CD14-positive monocyte (primary cell): ENCODE measurements at regions not wholly inside any gene's neighbourhood (a gene's known extent, or its start where the extent isn't known, plus 50 kb on each side); places are given as distances from the start of the nearest gene placed in this dataset.

Experiments
- DNase-seq, 3 donors: peaks; one replicate each; pipeline ENCODE4 v3.0.0-alpha.2; 2011 to 2022
- H2AFZ ChIP-seq: 2 replicates; pipeline ENCODE4 v1.6.0; 2012; ENCODE audit warnings: mild to moderate bottlenecking, low read depth, low read length, inconsistent platforms; ENCODE audit not compliant: insufficient read depth, poor library complexity, severe bottlenecking
- H3K27ac ChIP-seq, 2 donors: 1 replicate in 1 of 2; 2 replicates in 1 of 2; pipeline ENCODE4 v1.5.1; 2012 to 2013; ENCODE audit warnings: low read length in 2 of 2, control low read depth in 1 of 2, inconsistent platforms in 1 of 2, low read depth in 1 of 2, mild to moderate bottlenecking in 1 of 2
- H3K27me3 ChIP-seq, 2 donors: one replicate each; pipeline versions ENCODE4 v1.6.0 to v1.6.1; 2011 to 2013; ENCODE audit warnings: low read length in 2 of 2; ENCODE audit not compliant: control insufficient read depth in 2 of 2, insufficient read depth in 2 of 2
- H3K36me3 ChIP-seq, 2 donors: replicated peaks in 1 of 2; 1 replicate in 1 of 2; 2 replicates in 1 of 2; pipeline versions ENCODE4 v1.5.1 to v1.6.1; 2012 to 2013; ENCODE audit warnings: low read length in 2 of 2, control low read depth in 1 of 2, inconsistent platforms in 1 of 2, mild to moderate bottlenecking in 1 of 2; ENCODE audit not compliant: insufficient read depth in 2 of 2, control insufficient read depth in 1 of 2
- H3K4me1 ChIP-seq, 2 donors: 1 replicate in 1 of 2; 2 replicates in 1 of 2; pipeline versions ENCODE4 v1.5.1 to v1.6.1; 2012 to 2013; ENCODE audit warnings: low read length in 2 of 2, control low read depth in 1 of 2, inconsistent platforms in 1 of 2, mild to moderate bottlenecking in 1 of 2, moderate library complexity in 1 of 2; ENCODE audit not compliant: insufficient read depth in 2 of 2, control insufficient read depth in 1 of 2
- H3K4me2 ChIP-seq: replicated peaks from 2 replicates; pipeline ENCODE3; 2012; ENCODE audit warnings: low read length, moderate library complexity, mild to moderate bottlenecking; ENCODE audit not compliant: poor library complexity, severe bottlenecking; ENCODE audit errors: extremely low read depth
- H3K4me3 ChIP-seq, 3 experiments: fragments of 200-600 bp in 1 of 3; sonication (generic) in 1 of 3; replicated peaks in 1 of 3; 1 replicate in 2 of 3; 2 replicates in 1 of 3; pipeline ENCODE4 v1.5.1; 2011 to 2013; ENCODE audit warnings: low read length in 3 of 3, mild to moderate bottlenecking in 3 of 3, control low read depth in 2 of 3, low read depth in 2 of 3, inconsistent platforms in 1 of 3, moderate library complexity in 1 of 3
- H3K79me2 ChIP-seq: 2 replicates; pipeline ENCODE4 v1.6.0; 2012; ENCODE audit warnings: mild to moderate bottlenecking, control low read depth, inconsistent platforms, low read length, moderate library complexity; ENCODE audit not compliant: insufficient read depth
- H3K9ac ChIP-seq: 2 replicates; pipeline ENCODE4 v1.6.0; 2017; ENCODE audit warnings: low read length, mild to moderate bottlenecking; ENCODE audit not compliant: insufficient read depth, poor library complexity, severe bottlenecking
- H3K9me3 ChIP-seq, 2 donors: replicated peaks in 1 of 2; 1 replicate in 1 of 2; 2 replicates in 1 of 2; pipeline versions ENCODE4 v1.5.1 to v1.6.1; 2012 to 2013; ENCODE audit warnings: low read length in 2 of 2, control low read depth in 1 of 2; ENCODE audit not compliant: control insufficient read depth in 1 of 2, insufficient read depth in 1 of 2
- H4K20me1 ChIP-seq: 2 replicates; pipeline ENCODE4 v1.6.0; 2012; ENCODE audit warnings: mild to moderate bottlenecking, low read length, control low read depth, moderate library complexity; ENCODE audit not compliant: insufficient read depth
- H3K27ac Mint-ChIP-seq, 7 donors: one replicate each; pipeline ENCODE4 v1.8.0; 2020; ENCODE audit warnings: mild to moderate bottlenecking in 7 of 7, mixed read lengths in 7 of 7, moderate library complexity in 6 of 7, inconsistent platforms in 2 of 7
- H3K27me3 Mint-ChIP-seq, 3 donors: one replicate each; pipeline ENCODE4 v1.8.0; 2021 to 2022; ENCODE audit warnings: low read depth in 3 of 3, mild to moderate bottlenecking in 3 of 3, mixed read lengths in 3 of 3, moderate library complexity in 3 of 3, inconsistent platforms in 1 of 3
- H3K36me3 Mint-ChIP-seq, 2 donors: one replicate each; pipeline ENCODE4 v1.8.0; 2020; ENCODE audit warnings: mixed read lengths in 2 of 2, inconsistent platforms in 1 of 2, mild to moderate bottlenecking in 1 of 2
- H3K4me1 Mint-ChIP-seq: one replicate; pipeline ENCODE4 v1.8.0; 2020; ENCODE audit warnings: mild to moderate bottlenecking, mixed read lengths
- H3K4me3 Mint-ChIP-seq, 2 donors: one replicate each; pipeline ENCODE4 v1.8.0; 2020; ENCODE audit warnings: mild to moderate bottlenecking in 2 of 2, mixed read lengths in 2 of 2, moderate library complexity in 1 of 2
- H3K9me3 Mint-ChIP-seq, 7 donors: one replicate each; pipeline ENCODE4 v1.8.0; 2020 to 2022; ENCODE audit warnings: mixed read lengths in 7 of 7, mild to moderate bottlenecking in 6 of 7, moderate library complexity in 6 of 7, inconsistent platforms in 2 of 7
- WGBS: methylation state at CpG from one replicate; pipeline ENCODE4 v1.1.5; 2013; ENCODE audit warnings: missing lambda C conversion rate; ENCODE audit not compliant: insufficient coverage; 5-methylcytosine and 5-hydroxymethylcytosine counted together
- intact Hi-C, 2 donors: fragments of 100-400 bp; cut with micrococcal nuclease; formaldehyde crosslinking; loops; one replicate each; pipeline versions ENCODE4 v1.15.0 to v1.15.1; 2023
- TF ChIP-seq, protein P1 (sequence below): fragments of 200-600 bp; IDR thresholded peaks from one replicate; pipeline ENCODE4 v1.8.0; 2022; ENCODE audit warnings: antibody characterized with exemption, mild to moderate bottlenecking

DNA sequence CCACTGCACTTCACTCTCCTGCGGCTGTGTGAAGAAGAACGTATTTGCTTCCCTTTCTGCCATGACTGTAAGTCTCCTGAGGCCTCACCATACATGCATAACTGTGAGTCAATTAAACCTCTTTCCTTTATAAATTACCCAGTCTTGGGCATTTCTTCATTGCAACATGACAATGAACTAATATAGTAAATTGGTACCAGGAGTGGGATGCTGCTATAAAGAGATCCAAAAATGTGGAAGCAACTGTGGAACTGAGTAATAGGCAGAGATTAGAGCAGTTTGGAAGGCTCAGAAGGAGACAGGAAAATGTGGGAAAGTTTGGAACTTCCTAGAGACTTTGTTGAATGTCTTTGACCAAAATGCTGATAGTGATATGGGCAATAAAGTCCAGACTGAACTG, 1907.9 kb downstream of the MRPL39 start:
- Histone ChIP-seq H3K79me2 (no peaks in the 10 kb centered on the region), H3K27me3 (no peaks in the 10 kb centered on the region), H3K9me3 (peaks cover 3% of the 10 kb centered on the region in 2 donors), H3K36me3 (no peaks in the 10 kb centered on the region), H3K4me2 (no peak overlapping the region), H3K9ac (no peak overlapping the region), H3K27ac (no peak overlapping the region), H3K4me3 (no peak overlapping the region), H4K20me1 (no peaks in the 10 kb centered on the region), H3K4me1 (no peaks in the 10 kb centered on the region), H2AFZ (no peak overlapping the region)
- no peaks in the 10 kb centered on the region for H3K36me3 Mint-ChIP-seq
- TF ChIP-seq, protein P1, sequence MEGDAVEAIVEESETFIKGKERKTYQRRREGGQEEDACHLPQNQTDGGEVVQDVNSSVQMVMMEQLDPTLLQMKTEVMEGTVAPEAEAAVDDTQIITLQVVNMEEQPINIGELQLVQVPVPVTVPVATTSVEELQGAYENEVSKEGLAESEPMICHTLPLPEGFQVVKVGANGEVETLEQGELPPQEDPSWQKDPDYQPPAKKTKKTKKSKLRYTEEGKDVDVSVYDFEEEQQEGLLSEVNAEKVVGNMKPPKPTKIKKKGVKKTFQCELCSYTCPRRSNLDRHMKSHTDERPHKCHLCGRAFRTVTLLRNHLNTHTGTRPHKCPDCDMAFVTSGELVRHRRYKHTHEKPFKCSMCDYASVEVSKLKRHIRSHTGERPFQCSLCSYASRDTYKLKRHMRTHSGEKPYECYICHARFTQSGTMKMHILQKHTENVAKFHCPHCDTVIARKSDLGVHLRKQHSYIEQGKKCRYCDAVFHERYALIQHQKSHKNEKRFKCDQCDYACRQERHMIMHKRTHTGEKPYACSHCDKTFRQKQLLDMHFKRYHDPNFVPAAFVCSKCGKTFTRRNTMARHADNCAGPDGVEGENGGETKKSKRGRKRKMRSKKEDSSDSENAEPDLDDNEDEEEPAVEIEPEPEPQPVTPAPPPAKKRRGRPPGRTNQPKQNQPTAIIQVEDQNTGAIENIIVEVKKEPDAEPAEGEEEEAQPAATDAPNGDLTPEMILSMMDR, result no peak
- no peak overlapping the region for H3K27ac Mint-ChIP-seq
- no peak for DNase-seq
- intact Hi-C loops, result no loop called here
- H3K4me3 Mint-ChIP-seq, result no peak overlapping the region
- WGBS, result no CpG with 5 or more reads among the region's 2 CpGs
- peaks cover 0 to 4% (median 1%) of the 10 kb centered on the region in 3 donors for H3K27me3 Mint-ChIP-seq
- peaks cover 1 to 17% (median 6%) of the 10 kb centered on the region in 7 donors for H3K9me3 Mint-ChIP-seq
- no peaks in the 10 kb centered on the region for H3K4me1 Mint-ChIP-seq

DNA sequence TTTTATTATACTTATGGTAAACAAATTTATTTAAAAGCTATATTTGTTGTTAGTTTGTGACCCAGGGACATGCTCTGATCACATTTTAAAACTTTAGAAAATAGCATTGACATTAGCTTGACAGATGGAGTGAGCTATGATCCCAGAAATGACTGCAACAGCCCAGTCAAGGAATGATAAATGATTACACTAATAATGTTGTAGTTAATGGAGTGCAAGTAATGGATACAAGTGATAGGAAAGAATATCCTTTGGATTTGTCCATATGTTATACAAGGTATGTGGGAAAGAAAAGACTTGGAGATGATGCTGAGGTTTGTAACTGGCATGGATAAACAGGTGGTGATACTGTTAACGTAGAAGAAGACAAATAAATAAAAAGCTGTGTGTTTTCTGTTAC, 1908.7 kb downstream of the MRPL39 start:
- no peaks in the 10 kb centered on the region for H3K79me2 ChIP-seq
- peaks cover 1 to 17% (median 6%) of the 10 kb centered on the region in 7 donors for H3K9me3 Mint-ChIP-seq
- no peak overlapping the region for H3K4me2 ChIP-seq
- H3K27me3 Mint-ChIP-seq, result peaks cover 0 to 1% (median under 1%) of the 10 kb centered on the region in 3 donors
- no peak overlapping the region for H2AFZ ChIP-seq
- H3K9ac ChIP-seq, result no peak overlapping the region
- H3K4me1 ChIP-seq, result no peaks in the 10 kb centered on the region
- no peaks in the 10 kb centered on the region for H4K20me1 ChIP-seq
- H3K27me3 ChIP-seq, result no peaks in the 10 kb centered on the region
- intact Hi-C loops, result no loop called here
- H3K36me3 Mint-ChIP-seq, result no peaks in the 10 kb centered on the region
- TF ChIP-seq, protein P1, result no peak
- no peak overlapping the region for H3K27ac Mint-ChIP-seq
- no peak overlapping the region for H3K4me3 Mint-ChIP-seq
- H3K4me1 Mint-ChIP-seq, result no peaks in the 10 kb centered on the region
- DNase-seq, result no peak
- H3K9me3 ChIP-seq, result peaks cover 3% of the 10 kb centered on the region in 2 donors
- H3K4me3 ChIP-seq, result no peak overlapping the region
- H3K36me3 ChIP-seq, result no peaks in the 10 kb centered on the region
- H3K27ac ChIP-seq, result no peak overlapping the region
- no CpG with 5 or more reads among the region's 1 CpG for WGBS
